ENCODE measurements at regions not wholly inside any gene's neighbourhood (a gene's known extent, or its start where the extent isn't known, plus 50 kb on each side); places are given as distances from the start of the nearest gene placed in this dataset.

DNA sequence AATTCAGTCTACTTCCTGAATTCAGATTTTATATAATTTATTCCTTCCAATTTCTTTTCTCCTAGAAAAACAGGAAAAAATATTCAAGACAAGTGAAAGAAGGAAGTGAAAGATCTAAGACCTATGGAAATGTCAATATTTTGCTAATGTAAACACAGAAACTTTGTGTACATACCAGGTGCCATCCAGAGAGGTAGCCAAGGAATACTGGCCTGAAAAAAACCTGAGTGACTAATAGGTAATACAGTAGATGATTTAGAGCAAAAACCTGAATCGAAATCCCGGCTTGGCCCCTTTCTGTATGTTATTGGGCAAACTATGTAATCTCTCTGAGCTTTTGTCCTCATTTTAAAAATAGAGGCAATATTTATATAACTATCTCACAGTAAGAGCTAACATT is 59.2 kb upstream of the FSHB start:
- DNase-seq (ENCODE audit: low spot score): no peak
- ChIA-PET CTCF (no interaction called here), POLR2A (ENCODE audit: low non-redundant PET) (no interaction called here)
- TF ChIP-seq, protein P1, sequence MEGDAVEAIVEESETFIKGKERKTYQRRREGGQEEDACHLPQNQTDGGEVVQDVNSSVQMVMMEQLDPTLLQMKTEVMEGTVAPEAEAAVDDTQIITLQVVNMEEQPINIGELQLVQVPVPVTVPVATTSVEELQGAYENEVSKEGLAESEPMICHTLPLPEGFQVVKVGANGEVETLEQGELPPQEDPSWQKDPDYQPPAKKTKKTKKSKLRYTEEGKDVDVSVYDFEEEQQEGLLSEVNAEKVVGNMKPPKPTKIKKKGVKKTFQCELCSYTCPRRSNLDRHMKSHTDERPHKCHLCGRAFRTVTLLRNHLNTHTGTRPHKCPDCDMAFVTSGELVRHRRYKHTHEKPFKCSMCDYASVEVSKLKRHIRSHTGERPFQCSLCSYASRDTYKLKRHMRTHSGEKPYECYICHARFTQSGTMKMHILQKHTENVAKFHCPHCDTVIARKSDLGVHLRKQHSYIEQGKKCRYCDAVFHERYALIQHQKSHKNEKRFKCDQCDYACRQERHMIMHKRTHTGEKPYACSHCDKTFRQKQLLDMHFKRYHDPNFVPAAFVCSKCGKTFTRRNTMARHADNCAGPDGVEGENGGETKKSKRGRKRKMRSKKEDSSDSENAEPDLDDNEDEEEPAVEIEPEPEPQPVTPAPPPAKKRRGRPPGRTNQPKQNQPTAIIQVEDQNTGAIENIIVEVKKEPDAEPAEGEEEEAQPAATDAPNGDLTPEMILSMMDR (conservative IDR thresholded peaks at IDR 0.05; ENCODE audit: low read depth): no peak
- no peak overlapping the region for H3K27ac ChIP-seq

DNA sequence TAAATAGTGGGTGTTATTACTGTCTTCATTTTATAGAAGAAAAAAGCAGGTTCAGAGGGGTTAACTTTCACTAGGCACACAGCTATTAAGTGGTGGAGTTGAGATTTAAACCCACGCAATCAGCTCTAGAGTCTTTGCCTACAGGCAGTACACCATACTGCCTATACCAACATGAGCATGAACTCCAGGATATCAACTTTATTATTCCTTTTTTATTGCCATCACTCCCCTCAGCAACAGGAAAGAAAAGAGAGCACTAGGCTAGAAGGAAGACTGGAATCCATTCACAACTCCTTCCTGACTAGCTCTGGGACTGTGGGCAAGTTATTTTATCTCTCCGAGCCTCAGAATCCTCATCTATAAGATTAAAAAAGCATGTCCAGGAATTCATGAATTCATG is 58.7 kb upstream of the FSHB start:
- H3K27ac ChIP-seq: no peak overlapping the region
- DNase-seq (ENCODE audit: low spot score): no peak
- CTCF ChIA-PET: no interaction called here
- POLR2A ChIA-PET (ENCODE audit: low non-redundant PET): no interaction called here
- TF ChIP-seq, protein P1 (conservative IDR thresholded peaks at IDR 0.05; ENCODE audit: low read depth): no peak

GRCh38 chr11:30172883-30173311 is 57.9 kb upstream of the FSHB start:
- no peak overlapping the region for H3K27ac ChIP-seq
- CTCF ChIA-PET: no interaction called here
- no peak for DNase-seq (ENCODE audit: low spot score)
- POLR2A ChIA-PET (ENCODE audit: low non-redundant PET): no interaction called here
- TF ChIP-seq, protein P1 (conservative IDR thresholded peaks at IDR 0.05; ENCODE audit: low read depth): no peak

DNA sequence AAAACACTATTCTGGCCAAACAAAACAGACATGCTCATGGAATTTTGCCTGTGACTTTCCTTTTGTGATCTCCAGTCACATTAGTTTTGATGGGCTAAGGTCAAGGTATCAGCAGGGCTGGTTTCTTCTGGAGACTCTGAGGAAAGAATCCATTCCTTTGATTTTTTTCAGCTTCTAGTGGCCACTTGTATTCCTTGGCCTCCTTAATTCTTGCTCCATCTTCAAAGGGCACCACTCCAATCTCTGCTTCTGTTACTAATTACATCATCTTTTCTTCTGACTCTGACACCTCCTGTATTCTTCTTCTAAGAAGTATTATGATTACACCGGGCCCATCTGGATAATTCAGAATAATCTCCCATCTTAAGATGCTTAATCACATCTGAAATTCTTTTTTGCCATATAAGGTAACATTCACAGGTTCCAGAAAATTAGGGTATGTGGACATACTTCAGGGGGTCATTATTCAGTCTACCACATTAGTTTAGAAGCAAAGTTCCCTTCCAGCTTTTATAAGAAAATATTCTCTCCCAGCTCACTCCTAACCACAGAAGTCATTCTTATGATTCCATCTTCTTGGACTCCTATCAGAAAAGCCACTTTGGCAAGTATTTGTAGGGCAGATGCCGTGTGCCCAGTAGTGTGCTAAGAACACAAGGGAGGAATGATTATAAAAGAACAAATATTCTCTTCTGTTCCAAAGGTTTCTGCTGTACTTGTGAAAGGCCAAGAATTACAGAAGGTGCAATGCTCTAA is 56.4 kb upstream of the FSHB start:
- POLR2A ChIA-PET (ENCODE audit: low non-redundant PET): no interaction called here
- CTCF ChIA-PET: no interaction called here
- H3K27ac ChIP-seq: no peak overlapping the region
- TF ChIP-seq, protein P1 (conservative IDR thresholded peaks at IDR 0.05; ENCODE audit: low read depth): no peak
- DNase-seq (ENCODE audit: low spot score): no peak

Data from RWPE1 (cell line).